AG10803 (cell line): ENCODE measurements at regions not wholly inside any gene's neighbourhood (a gene's known extent, or its start where the extent isn't known, plus 50 kb on each side); places are given as distances from the start of the nearest gene placed in this dataset.
A peak's percentile ranks its signal among the peaks of the same experiment; 100 is the strongest.

Source experiments
- DNase-seq: peaks from one replicate; pipeline ENCODE4 v3.0.0; 2010; ENCODE audit warnings: low read depth
- H3K4me3 ChIP-seq: 2 replicates; pipeline ENCODE4 v1.5.1; 2011; ENCODE audit warnings: mild to moderate bottlenecking, low read length, control low read depth
- TF ChIP-seq, protein P1 (sequence below): conservative IDR thresholded peaks from 2 replicates; pipeline ENCODE4 v1.5.1; 2011; ENCODE audit warnings: mild to moderate bottlenecking, low read length, control low read depth, inconsistent platforms

- TF ChIP-seq, protein P1, sequence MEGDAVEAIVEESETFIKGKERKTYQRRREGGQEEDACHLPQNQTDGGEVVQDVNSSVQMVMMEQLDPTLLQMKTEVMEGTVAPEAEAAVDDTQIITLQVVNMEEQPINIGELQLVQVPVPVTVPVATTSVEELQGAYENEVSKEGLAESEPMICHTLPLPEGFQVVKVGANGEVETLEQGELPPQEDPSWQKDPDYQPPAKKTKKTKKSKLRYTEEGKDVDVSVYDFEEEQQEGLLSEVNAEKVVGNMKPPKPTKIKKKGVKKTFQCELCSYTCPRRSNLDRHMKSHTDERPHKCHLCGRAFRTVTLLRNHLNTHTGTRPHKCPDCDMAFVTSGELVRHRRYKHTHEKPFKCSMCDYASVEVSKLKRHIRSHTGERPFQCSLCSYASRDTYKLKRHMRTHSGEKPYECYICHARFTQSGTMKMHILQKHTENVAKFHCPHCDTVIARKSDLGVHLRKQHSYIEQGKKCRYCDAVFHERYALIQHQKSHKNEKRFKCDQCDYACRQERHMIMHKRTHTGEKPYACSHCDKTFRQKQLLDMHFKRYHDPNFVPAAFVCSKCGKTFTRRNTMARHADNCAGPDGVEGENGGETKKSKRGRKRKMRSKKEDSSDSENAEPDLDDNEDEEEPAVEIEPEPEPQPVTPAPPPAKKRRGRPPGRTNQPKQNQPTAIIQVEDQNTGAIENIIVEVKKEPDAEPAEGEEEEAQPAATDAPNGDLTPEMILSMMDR: no peak
- no peak overlapping the region for H3K4me3 ChIP-seq
- DNase-seq: no peak
Observed at GRCh38 chr2:164439885-164440284, 181.4 kb downstream of the GRB14 start.

DNA sequence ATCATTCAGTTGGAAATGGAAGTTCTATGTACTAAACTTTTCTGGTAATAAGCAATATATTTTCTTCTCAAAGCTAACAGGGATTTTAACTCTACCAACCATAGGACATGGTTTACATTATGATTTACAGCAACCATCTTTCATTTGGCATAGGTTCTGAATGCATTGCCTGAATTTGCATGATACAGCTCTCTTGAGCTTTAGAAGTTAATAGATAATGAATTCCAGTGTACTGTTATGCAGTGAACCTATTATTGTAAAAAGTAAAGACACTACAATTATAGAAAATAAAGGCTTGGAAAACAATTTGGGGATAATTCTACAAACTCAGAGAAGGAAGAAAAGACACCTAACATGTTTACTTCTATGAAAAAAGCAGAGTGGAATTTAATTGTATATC, 182.0 kb downstream of the GRB14 start:
- TF ChIP-seq, protein P1: no peak
- DNase-seq: no peak
- no peak overlapping the region for H3K4me3 ChIP-seq

DNA sequence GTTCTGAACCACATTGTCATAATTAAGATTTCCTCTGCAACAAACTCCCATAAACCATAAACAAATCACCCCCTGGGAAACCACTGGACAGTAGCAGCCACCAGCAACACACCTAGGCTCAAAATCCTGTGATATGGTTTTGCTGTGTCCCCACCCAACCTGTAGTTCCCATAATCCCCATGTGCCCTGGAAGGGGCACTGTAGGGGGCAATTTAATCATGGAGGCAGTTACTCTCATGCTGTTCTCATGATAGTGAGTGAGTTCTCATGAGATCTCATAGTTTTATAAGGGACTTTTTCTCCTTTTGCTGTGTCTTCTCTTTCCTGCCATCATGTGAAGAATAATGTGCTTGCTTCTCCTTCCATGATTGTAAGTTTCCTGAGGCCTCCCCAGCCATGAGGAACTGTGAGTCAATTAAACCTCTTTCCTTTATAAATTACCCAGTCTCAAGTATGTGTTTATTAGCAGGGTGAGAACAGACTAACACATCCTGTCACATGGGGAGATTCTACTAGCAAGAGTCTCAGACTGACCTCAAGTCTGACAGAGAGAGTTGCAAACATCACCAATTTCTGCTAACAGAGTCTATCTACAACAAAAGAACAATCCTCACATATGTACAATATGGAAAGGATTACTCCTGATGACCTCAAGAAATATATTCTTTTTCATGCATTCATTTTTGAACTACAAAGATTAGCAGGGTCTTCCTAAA, 182.6 kb downstream of the GRB14 start:
- TF ChIP-seq, protein P1: no peak
- DNase-seq: no peak
- no peak overlapping the region for H3K4me3 ChIP-seq

GRCh38 chr2:164436131-164436530, 185.2 kb downstream of the GRB14 start:
- TF ChIP-seq, protein P1: no peak
- DNase-seq: no peak
- no peak overlapping the region for H3K4me3 ChIP-seq

DNA sequence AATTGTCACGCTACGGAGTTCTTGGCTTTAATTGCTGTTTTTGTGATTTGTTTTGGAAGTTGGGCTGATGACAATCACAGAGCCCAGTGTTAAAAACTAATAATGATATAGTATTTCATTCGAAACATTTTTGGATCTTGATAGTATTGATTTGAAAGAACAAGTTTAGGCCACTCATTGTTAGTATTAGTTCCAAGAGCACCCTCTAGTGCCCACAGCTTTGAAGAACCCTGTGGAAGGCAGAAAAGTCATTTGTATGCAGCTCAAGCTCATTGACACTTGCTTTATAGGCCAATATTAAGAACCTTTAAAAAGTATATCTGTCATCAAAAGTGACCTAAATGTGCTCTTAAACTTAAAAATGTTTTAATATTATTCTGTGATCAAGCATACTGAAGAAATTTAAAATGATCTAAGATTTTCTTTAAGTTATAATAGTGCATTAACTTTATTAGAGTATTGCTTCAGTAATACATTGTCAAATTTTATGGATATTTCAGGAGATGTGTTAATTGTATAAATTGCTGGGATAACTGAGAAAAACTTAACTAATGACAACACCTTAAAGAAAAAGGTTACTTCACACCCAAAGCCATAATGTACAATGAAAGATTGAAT, 191.0 kb downstream of the GRB14 start:
- TF ChIP-seq, protein P1: peak; percentile 83
- H3K4me3 ChIP-seq: no peak overlapping the region
- DNase-seq: peak; percentile 53

DNA sequence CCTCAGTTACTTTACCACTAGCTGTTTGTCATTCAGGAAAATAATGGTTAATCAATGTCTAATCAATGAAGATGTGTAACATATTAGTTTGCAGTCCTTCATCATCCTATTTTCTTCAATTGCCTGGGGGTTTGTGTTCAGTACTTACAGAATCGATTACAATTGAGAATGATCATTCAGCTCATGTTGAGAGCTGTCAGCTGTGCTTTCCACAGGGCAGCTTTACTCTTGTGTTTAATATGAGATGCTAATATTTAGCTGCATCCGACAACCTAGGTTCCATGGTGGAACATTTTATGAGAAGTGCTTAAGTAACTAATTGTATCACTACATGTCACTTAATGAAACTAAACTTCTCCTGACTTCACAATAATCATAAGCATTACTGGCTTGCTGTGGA, 191.9 kb downstream of the GRB14 start:
- H3K4me3 ChIP-seq: no peak overlapping the region
- DNase-seq: no peak
- TF ChIP-seq, protein P1: no peak

- DNase-seq: no peak
- TF ChIP-seq, protein P1: no peak
- H3K4me3 ChIP-seq: no peak overlapping the region
Observed at GRCh38 chr2:164427111-164427510, 194.2 kb downstream of the GRB14 start.
